ENCODE measurements at regions not wholly inside any gene's neighbourhood (a gene's known extent, or its start where the extent isn't known, plus 50 kb on each side); places are given as distances from the start of the nearest gene placed in this dataset.

GRCh38 chr6:20313960-20314530 lies 87.6 kb upstream of the E2F3 start:
- no peak for TF ChIP-seq ZFX (IDR thresholded peaks at IDR 0.05; ENCODE audit: borderline replicate concordance)
- TF ChIP-seq CTCF (IDR thresholded peaks at IDR 0.05): no peak

GRCh38 chr6:20314866-20315845 lies 86.5 kb upstream of the E2F3 start:
- TF ChIP-seq ZFX (IDR thresholded peaks at IDR 0.05; ENCODE audit: borderline replicate concordance) (no peak), CTCF (IDR thresholded peaks at IDR 0.05) (no peak)
- H3K27ac ChIP-seq: no peak overlapping the region

More at GRCh38 chr6:20313960-20314530, 87.6 kb upstream of the E2F3 start:
- no peak overlapping the region for H3K27ac ChIP-seq

GRCh38 chr6:20317430-20317829 lies 84.2 kb upstream of the E2F3 start:
- TF ChIP-seq ZFX (IDR thresholded peaks at IDR 0.05; ENCODE audit: borderline replicate concordance): no peak
- TF ChIP-seq CTCF (IDR thresholded peaks at IDR 0.05): no peak
- H3K27ac ChIP-seq: no peak overlapping the region

GRCh38 chr6:20318851-20319387 lies 82.8 kb upstream of the E2F3 start:
- TF ChIP-seq ZFX (IDR thresholded peaks at IDR 0.05; ENCODE audit: borderline replicate concordance) (no peak), CTCF (IDR thresholded peaks at IDR 0.05) (no peak)

DNA sequence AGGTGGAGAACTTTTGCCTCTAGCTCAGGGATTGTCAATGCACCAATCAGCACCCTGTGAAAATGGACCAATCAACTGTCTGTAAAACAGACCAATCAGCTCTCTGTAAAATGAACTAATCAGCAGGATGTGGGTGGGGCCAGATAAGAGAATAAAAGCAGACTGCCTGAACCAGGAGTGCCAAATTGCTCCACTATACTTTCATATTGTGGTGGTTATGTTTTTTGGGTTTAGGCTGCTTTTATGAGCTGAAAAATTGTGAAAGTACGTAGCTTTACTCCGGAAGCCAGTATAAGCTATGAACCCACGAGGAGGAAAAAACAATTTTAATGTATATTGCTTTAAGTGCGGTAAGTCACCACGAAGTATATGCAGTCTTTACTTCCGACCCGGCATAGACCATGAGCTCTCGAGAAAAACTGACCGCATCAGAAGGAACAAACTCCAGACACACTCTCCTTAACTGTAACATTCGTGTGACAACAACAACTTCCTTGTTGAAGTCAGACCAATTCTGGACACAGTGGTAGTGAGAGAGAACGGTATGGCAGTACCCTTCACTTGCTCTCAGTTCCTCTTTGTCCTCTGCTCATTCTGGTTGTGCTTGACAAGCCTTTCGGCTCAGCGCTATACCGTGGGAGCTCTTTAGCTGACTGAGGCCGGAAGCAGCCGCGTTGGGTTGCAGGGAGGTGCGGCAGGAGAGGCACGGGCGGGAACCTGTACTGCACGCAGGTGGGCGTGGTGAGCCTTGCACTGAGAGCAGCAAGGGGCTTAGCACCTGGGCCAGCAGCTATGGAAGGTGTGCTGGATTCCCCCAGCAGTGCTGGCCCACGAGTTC lies 81.9 kb upstream of the E2F3 start:
- H3K27ac ChIP-seq: no peak overlapping the region
- TF ChIP-seq CTCF (IDR thresholded peaks at IDR 0.05): no peak
- no peak for TF ChIP-seq ZFX (IDR thresholded peaks at IDR 0.05; ENCODE audit: borderline replicate concordance)

More at GRCh38 chr6:20318851-20319387, 82.8 kb upstream of the E2F3 start:
- no peak overlapping the region for H3K27ac ChIP-seq

DNA sequence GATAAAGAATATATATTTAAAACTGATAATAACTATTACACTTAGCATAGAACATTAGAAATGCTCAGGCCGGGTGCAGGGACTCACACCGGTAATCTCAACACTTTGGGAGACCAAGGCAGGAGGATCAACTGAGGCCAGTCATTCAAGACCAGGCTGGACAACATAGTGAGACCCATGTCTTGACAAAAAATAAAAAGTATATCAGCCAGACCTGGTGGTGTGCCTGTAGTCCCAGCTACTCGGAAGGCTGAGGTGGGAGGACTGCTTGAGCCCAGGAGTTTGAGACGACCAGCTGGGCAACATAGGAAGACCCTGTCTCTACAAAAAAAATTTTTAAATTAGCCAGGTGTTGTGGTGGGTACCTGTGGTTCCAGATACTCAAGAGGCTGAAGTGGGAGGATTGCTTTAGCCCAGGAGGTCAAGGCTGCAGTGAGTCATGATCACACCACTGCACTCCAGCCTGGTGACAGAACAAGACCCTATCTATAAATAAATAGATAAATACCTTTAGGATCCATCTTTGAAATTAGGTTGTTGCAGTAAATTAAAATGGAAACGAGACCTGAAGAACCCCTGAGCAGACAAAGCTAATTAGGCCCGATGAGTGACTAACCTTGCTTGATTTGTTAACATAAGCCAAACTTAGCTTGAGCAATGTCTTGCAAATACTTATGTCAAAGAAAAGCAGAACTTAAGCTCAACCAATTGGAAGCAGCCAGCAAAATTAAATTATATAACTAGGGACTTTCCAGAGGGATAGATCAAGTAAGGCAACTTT lies 75.8 kb upstream of the E2F3 start:
- TF ChIP-seq CTCF (IDR thresholded peaks at IDR 0.05): no peak
- TF ChIP-seq ZFX (IDR thresholded peaks at IDR 0.05; ENCODE audit: borderline replicate concordance): no peak
- H3K27ac ChIP-seq: no peak overlapping the region

Data from 22Rv1 (cell line).